ENCODE measurements at regions not wholly inside any gene's neighbourhood (a gene's known extent, or its start where the extent isn't known, plus 50 kb on each side); places are given as distances from the start of the nearest gene placed in this dataset.
"Not testable (repeated sequence)": the region's sequence is repeated elsewhere in the genome, so short reads cannot be mapped to it uniquely, and the experiment has no call there.

GRCh38 chr16:8137606-8138005, 452.7 kb downstream of the TMEM114 start:
- intact Hi-C loops (cut with DNase I), result no loop called here

GRCh38 chr16:8130197-8130596, 460.1 kb downstream of the TMEM114 start:
- 72 to 76% methylated on average over 4 of the region's 4 CpGs for WGBS, 2 donors
- Histone ChIP-seq H3K27ac (no peak overlapping the region), H3K27me3 (no peaks in the 10 kb centered on the region), H3K9me3 (no peaks in the 10 kb centered on the region), H3K4me3 (no peak overlapping the region), H3K36me3 (no peaks in the 10 kb centered on the region), H3K4me1 (no peaks in the 10 kb centered on the region)
- no peak for TF ChIP-seq POLR2A (IDR thresholded peaks at IDR 0.05)
- no peak for TF ChIP-seq CTCF (IDR thresholded peaks at IDR 0.05)
- no peak for DNase-seq
- intact Hi-C loops (cut with DNase I), result no loop called here

More at GRCh38 chr16:8137606-8138005, 452.7 kb downstream of the TMEM114 start:
- Histone ChIP-seq H3K9me3 (no peaks in the 10 kb centered on the region), H3K36me3 (no peaks in the 10 kb centered on the region), H3K27ac (no peak overlapping the region), H3K4me3 (no peak overlapping the region), H3K4me1 (no peaks in the 10 kb centered on the region), H3K27me3 (no peaks in the 10 kb centered on the region)
- 57 to 67% methylated on average over 8 of the region's 8 CpGs for WGBS, 2 donors
- no peak for TF ChIP-seq CTCF (IDR thresholded peaks at IDR 0.05)
- no peak for TF ChIP-seq POLR2A (IDR thresholded peaks at IDR 0.05)
- DNase-seq, result no peak

- no peaks in the 10 kb centered on the region for H3K9me3 ChIP-seq
- no peaks in the 10 kb centered on the region for H3K36me3 ChIP-seq
- H3K27me3 ChIP-seq, result no peaks in the 10 kb centered on the region
- WGBS, 2 donors, result 58 to 73% methylated on average over 7 to 11 of the region's 11 CpGs
- no peak overlapping the region for H3K27ac ChIP-seq
- no peak overlapping the region for H3K4me3 ChIP-seq
- no peaks in the 10 kb centered on the region for H3K4me1 ChIP-seq
- no peak for TF ChIP-seq POLR2A (IDR thresholded peaks at IDR 0.05)
- intact Hi-C loops (cut with DNase I), result no loop called here
- no peak for DNase-seq
Observed at GRCh38 chr16:8127070-8127469, 463.2 kb downstream of the TMEM114 start.

GRCh38 chr16:8126313-8126712, 464.0 kb downstream of the TMEM114 start:
- Histone ChIP-seq H3K4me1 (no peaks in the 10 kb centered on the region), H3K27ac (no peak overlapping the region), H3K9me3 (no peaks in the 10 kb centered on the region), H3K36me3 (no peaks in the 10 kb centered on the region), H3K4me3 (no peak overlapping the region), H3K27me3 (no peaks in the 10 kb centered on the region)
- DNase-seq, result no peak
- intact Hi-C loops (cut with DNase I), result no loop called here
- TF ChIP-seq CTCF (IDR thresholded peaks at IDR 0.05) (no peak), POLR2A (IDR thresholded peaks at IDR 0.05) (no peak)
- WGBS, 2 donors, result 87 to 92% methylated on average over 2 to 3 of the region's 3 CpGs

GRCh38 chr16:8120001-8120400, 470.3 kb downstream of the TMEM114 start:
- no peak for TF ChIP-seq CTCF (IDR thresholded peaks at IDR 0.05)
- no peak for TF ChIP-seq POLR2A (IDR thresholded peaks at IDR 0.05)
- H3K36me3 ChIP-seq, result no peaks in the 10 kb centered on the region
- no peaks in the 10 kb centered on the region for H3K9me3 ChIP-seq
- WGBS, 2 donors, result 30 to 35% methylated on average over 4 of the region's 4 CpGs
- H3K27ac ChIP-seq, result no peak overlapping the region
- DNase-seq, result no peak
- intact Hi-C loops (cut with DNase I), result no loop called here
- H3K27me3 ChIP-seq, result no peaks in the 10 kb centered on the region
- H3K4me1 ChIP-seq, result no peaks in the 10 kb centered on the region
- no peak overlapping the region for H3K4me3 ChIP-seq

GRCh38 chr16:8115814-8116213, 474.5 kb downstream of the TMEM114 start:
- no peaks in the 10 kb centered on the region for H3K27me3 ChIP-seq
- WGBS, 2 donors, result 55 to 76% methylated on average over 2 of the region's 2 CpGs
- TF ChIP-seq CTCF (IDR thresholded peaks at IDR 0.05) (no peak), POLR2A (IDR thresholded peaks at IDR 0.05) (no peak)
- no peaks in the 10 kb centered on the region for H3K4me1 ChIP-seq
- H3K36me3 ChIP-seq, result no peaks in the 10 kb centered on the region
- no peak overlapping the region for H3K4me3 ChIP-seq
- intact Hi-C loops (cut with DNase I), result no loop called here
- no peak for DNase-seq
- no peak overlapping the region for H3K27ac ChIP-seq
- H3K9me3 ChIP-seq, result no peaks in the 10 kb centered on the region

- WGBS, 2 donors, result 91% methylated on average over 8 of the region's 32 CpGs; no CpG with 5 or more reads in 1 of the 2 donors
- H3K27ac ChIP-seq; H3K4me1 ChIP-seq; H3K4me3 ChIP-seq; intact Hi-C loops (cut with DNase I); H3K36me3 ChIP-seq; DNase-seq; H3K27me3 ChIP-seq; H3K9me3 ChIP-seq: not testable (repeated sequence)
Observed at GRCh38 chr16:8114941-8115340, 475.4 kb downstream of the TMEM114 start.
